Fibroblast of peridontal ligament (primary cell): ENCODE measurements at regions not wholly inside any gene's neighbourhood (a gene's known extent, or its start where the extent isn't known, plus 50 kb on each side); places are given as distances from the start of the nearest gene placed in this dataset.
"Not testable (repeated sequence)": the region's sequence is repeated elsewhere in the genome, so short reads cannot be mapped to it uniquely, and the experiment has no call there.

ENCODE experiments used
- DNase-seq: peaks from one replicate; pipeline ENCODE4 v3.0.0-alpha.2; 2010; ENCODE audit errors: extremely low read depth

DNA sequence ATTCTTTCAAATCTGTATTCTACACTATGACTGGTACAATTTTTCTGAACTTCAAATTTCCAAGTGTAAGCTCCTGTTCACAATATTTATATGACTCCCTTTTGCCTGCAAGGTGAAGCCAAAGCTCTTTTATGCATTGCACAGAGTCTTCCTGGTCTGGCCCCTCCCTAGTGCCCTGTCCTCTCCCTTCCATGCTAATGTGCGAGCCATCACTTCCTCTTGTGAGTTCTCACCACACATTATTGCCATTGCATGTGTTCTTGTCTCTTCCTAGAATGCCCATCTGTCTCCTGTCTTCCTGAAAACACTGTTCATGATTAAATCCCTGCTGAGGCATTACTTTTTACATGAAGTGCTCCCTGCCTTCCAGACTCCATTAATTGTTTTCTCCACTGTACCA, 169.9 kb downstream of the MC4R start:
- no peak for DNase-seq

DNA sequence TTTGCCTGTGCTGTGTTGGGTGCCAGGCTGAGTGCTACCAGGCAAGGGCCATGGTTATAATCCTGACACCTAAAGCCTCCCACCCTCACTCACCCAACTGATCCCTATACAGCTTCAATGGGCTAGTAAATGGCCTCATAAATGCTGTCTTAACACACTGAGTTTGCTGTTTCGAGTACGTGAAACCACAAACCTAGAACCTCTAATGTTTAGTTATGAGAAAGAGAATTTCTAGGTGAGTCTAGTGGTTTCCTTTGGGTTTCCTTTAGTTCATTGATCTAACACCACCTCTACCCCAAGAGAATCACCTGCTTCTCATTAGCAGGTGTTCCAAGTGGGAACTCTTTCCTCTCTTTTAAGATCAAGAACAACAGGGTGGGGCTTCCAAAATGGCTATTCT, 172.0 kb downstream of the MC4R start:
- DNase-seq = no peak

DNA sequence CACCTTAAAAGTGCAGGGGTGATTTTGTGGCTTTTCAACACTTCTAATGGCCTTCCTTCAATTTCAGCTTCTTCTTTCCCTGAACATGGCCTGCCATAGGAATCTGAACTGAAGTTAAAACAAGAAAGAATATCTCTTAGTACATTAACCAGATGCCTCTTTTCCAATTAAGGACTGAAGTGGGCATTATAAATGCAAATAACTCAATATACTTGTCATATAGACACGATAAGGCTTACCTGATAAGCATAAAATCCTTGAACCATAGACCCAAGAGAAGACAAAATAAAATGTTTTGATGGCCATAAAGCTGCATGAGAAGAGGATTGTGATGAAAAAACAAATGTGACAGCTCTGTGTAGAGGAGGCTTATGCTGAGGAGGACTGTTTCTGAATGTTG, 173.1 kb downstream of the MC4R start:
- no peak for DNase-seq

DNA sequence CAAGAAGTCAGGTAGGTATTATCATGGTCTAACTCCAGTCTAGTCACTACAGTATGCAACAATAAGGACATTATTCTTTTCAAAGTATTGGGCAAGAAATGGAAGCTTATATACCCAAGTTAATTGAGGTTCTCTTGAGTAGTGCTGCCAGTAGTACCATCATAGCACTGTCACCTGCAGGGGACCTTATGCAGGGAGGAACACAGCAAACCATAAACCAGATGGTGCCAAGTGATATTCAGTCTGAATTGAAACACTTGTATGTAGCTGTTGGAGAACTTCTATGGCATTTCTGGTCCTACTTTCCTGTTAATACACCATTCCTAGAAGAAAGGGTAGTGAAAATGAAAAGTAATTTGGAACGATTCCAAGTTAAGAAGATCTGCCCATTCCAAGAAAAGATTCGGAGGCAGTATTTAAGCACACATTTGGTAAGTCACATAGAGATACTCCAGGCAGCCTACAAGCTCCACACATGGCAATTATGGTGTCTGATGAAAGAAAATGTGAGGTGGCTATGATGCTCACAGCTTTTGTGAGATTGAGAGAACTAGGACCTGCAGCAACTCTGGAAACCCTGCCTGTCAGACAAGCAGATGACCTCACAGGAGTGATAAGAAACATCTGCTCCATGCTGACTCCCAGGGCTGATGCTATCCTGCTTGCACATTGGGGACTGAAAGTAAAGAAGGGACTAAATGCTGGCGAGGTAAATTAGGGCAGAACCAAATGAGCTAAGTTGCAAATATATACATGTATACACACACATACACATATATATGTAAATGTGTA, 174.7 kb downstream of the MC4R start:
- DNase-seq = peak; percentile 17

DNA sequence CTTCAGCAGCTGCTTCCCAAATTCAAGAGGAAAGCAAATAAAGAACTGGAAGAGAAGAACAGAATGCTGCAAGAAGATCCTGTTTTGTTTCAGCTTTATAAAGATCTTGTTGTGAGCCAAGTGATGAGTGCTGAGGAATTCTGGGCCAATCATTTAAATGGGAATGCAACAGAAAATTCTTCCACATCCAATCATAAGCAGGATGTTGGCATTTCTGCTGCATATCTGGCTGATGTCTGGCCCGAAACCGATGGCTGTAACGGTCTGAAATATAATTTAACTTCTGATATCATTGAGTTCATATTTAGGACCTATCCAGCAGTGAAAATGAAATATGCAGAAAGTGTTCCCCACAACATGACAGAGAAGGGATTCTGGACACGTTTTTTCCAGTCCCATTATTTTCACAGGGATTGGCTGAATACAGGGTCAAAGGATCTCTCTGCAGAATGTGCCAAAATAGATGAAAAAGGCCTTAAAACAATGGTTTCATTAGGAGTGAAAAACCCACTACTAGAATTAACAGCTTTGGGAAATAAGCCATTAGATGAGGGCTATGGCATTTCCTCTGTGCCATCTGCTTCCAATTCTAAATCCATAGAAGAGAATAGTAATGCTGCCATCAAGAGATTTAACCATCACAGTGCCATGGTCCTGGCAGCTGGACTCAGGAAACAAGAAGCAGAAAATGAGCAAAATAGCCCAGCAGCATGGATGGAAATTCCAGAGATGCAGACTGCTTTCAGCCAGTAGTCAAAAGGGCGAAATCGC, 175.6 kb downstream of the MC4R start:
- peak; percentile 7 for DNase-seq

DNA sequence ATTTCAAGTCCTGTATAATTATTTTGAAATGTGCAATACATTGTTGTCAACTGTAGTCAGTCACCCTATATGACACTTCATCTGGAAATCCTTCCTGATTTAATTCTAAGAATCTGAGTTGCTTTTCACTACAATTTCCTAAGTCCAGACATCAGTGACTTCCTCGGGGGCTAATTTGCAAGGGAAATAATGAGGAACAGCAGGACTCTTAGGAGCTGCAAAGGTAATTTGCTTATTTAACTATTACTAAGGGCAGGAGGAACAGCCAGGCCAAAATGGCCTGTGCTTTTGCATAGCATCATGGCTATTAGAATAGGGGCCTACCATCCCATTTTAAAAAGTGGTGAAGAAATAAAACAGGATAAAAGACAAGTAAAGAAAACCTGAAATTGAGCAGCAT, 178.8 kb downstream of the MC4R start:
- no peak for DNase-seq

DNA sequence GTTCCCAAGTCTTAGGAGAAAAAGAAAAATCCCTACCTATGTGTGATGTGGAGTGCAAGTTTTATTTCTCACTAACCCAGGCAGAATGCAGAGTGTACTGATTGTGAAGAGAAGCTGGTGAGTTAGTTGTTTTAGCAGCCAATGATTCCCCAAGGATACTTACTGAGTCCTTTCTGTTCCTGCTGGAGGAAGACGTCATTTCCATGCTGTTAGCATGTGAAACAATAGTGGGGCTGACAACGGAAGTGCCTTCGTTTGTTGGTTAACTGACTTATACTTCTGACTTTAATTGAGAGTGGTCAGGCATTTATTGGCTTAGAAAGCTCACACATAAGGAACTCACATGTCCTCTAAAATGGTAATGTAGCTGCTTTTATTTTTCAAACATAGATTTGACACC, 180.6 kb downstream of the MC4R start:
- DNase-seq = no peak

DNA sequence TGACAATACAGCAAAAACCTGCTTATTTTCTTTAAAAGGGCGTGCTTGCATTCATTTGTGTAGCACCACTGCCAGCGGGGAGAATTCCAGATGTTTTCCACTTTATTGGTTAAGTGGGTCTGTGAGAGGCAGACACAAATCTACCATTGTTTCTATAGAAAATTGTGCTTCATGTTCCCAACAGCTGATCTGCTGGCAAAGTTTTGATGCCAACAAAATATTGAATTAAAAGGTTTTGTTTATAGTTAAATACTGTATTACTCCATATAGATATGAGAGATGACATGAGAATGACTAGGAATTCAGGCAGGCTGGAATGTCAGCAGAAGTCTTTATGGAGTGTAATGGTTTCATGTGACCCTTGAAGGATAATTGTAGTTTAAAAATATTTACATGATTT, 182.7 kb downstream of the MC4R start:
- no peak for DNase-seq

DNA sequence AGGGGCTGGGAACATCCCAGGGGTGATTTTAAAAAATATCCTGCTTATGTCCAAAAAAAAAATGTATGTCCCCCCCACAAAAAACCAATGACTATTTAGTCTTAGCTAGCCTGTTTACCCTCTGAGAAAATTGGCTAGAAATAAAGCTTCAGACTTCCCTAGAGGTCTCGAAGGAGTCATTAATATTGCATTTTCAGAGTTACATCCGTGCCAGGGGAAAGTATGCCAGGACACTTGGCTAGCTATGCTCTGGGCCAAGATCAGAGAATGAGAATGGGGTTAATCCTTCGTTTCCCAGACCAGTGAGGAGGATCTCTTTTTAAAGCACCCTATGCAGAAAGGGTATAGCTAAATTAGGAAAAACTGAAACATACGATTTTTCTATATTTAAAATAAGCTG, 183.6 kb downstream of the MC4R start:
- no peak for DNase-seq

DNA sequence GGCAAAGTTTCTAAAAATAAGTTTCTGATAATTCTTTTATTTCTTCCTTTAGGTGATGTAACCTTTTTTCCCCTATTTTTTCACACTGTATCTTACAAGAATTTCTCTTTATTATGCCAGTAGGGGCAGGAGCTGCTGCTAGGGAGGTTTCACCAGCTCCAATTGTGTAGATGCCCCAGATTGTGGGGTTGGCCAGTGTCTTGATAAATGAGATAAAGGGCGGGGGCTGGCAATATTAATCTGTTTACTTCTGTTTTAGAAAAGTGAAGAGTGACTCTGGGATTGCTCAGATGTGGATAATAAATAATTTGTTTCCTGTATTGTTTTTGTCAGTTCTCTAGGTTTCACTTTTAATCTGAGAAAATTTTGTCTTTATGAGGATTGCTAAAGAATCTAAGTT, 190.4 kb downstream of the MC4R start:
- DNase-seq = no peak

DNA sequence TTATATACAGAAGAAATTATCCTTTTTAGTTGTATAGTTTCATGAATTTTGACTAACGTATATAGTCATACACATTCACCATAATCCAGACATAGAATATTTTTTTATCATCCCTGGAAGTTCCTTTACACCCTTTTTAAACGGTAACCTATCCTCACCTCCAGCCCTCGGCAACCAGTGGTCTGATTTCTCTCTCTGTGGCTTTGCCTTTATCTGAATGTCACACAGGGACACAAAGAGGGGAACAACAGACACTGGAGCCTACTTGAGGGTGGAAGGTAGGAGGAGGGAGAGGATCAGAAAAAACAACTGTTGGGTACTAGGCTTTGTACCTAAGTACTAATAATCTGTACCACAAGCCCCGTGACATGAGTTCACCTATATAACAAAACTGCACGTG, 191.9 kb downstream of the MC4R start:
- DNase-seq = no peak

DNA sequence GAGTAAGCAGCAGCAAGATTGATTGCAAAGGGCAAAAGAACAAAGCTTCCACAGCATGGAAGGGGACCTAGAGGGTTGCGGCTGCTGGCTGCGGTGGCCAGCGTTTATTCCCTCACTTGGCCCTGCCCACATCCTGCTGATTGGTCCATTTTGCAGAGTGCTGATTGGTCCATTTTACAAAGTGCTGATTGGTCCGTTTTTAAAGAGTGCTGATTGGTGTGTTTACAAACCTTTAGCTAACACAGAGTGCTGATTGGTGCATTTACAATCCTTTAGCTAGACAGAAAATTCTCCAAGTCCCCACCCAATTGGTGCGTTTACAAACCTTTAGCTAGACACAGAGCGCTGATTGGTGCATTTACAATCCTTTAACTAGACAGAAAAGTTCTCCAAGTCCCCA, 194.4 kb downstream of the MC4R start:
- DNase-seq = not testable (repeated sequence)

DNA sequence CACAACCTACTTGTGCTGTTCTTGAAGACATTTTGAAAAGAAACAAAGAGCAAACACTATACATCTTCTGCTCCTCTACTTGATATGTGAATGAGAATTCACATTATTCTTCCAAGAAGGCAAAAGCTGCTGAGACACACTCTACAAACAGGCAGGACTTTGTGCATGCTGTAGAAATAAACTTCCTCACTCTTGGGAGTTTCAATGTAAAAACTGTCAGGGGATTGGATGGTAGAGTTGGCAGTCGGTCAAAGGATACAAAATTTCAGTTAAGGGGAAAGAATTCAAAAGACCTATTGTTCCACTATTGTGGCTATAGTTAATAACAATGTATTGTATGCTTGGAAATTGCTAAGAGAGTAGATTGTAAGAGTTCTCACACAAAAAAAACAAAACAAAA, 196.3 kb downstream of the MC4R start:
- DNase-seq = peak; percentile 7

DNA sequence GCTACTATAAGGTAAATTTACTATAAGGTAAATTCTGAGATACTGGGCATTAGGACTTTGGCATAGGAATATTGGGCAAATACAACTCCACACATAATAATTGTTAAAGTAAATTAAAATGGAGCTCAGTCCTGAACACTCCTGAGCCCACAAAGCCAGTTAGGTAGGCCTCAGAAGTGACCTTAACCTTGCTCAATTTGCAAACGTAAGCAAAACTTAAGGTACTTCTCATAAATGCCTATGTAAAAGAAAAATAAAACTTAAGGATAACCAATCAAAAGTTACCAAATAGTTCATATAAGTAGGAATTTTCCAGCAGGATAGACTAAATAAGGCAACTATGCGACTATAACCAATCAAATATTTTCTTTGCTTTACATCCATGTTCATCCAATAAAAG, 197.7 kb downstream of the MC4R start:
- no peak for DNase-seq

DNA sequence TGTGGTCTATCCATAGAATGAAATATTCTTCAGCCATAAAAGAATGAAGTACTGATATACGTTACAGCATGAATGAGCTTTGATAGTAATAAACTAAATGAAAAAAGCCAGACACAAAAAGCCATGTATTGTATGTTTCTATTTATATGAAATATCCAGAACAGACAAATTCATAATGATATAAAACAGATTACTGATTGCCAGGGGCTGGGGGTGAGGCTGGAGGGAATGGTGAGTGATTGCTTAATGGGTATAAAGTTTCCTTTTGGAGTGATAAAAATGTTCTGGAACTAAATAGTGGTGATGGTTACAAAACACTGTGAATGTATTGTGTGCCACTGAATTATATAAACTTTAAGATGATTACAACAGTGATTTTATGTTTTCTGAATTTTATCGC, 200.5 kb downstream of the MC4R start:
- DNase-seq = no peak

DNA sequence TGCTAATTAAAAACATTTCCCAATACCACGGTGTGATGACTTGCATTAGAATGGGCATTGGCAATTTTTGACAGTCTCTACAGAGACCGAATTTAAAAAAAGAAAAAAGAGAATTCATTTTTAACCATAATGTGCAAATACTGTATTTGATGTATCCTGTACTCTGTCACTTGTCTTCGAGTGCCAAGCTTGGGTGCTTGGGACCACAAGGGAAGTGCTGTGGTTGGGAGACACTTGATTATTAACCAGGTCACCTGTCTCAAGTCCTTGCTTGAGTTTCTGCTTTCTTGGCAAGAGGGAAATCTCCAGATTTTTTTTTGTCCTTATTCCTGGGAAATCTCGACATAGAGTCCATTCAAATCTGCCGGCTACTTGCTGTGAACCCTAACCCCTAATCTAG, 209.0 kb downstream of the MC4R start:
- DNase-seq = no peak

DNA sequence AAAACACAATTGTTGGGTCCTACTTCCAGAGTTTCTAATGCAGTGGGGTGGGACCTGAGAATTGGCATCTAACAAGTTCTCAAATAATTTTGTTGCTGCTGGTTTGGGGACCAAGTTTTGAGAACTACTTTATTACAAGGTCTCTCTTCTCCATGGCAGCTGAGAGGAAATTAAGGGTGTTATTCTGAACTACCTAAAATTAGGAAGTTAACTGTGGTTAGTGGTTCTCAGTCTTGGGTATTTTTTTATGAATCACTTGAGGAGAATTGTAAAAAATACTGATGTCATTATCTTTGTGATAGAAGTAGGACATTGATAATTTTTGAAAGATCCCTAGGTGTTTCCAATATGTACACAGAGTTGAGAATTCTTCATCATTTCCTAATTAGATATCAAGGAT, 210.2 kb downstream of the MC4R start:
- DNase-seq = no peak

DNA sequence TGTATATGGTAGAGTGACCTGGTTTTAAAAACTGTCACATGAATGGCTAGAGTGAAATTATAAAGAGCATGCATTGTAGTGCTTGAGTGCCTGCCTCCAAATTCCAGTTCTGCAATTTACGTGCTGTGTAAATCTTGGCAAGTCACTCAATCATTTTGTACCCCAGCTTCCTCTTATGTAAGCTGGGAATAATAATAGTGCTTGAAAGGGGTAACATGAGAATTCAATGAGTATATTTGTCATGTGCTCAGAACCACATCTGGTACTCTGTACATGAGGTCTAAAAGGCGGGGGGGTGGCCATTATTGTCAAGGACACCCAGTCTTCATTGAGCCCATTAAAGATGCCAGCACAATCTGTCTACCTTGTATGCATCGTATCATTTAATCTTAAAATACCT, 214.8 kb downstream of the MC4R start:
- no peak for DNase-seq

DNA sequence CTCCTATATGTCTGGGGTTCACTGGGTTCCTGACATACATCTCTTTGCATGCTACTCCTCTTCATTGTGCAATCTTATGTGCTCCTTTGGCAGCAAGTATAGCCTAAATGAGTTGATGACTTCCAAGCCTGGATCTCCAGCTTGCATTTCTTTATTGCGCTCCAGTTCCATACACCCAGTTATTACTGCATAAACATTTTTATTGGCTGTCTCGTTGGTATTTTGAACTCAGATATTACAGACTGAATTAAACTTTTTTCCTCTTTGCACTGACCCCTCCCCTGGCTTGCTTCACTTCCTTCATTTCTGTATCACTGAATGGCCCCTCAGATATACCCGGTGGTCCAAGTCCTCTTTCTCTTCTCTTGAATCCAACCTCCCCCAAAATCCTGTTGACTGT, 219.2 kb downstream of the MC4R start:
- DNase-seq = no peak

DNA sequence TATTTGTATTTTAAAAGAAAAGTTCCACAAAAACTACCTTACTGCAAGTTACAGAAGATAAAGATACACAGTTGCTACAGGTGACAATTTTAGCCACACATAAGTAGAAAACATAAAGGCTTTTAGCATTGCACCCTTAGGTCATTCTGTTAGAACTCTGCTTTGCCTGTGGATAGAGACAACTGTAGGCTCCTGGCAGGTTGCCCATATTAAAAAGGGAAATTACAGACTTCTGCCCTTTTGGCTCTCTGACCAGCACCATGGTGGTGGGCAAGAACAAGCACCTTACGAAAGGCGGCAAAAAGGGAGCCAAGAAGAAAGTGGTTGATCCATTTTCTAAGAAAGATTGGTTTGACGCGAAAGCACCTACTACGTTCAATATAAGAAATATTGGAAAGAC, 223.3 kb downstream of the MC4R start:
- DNase-seq = no peak

DNA sequence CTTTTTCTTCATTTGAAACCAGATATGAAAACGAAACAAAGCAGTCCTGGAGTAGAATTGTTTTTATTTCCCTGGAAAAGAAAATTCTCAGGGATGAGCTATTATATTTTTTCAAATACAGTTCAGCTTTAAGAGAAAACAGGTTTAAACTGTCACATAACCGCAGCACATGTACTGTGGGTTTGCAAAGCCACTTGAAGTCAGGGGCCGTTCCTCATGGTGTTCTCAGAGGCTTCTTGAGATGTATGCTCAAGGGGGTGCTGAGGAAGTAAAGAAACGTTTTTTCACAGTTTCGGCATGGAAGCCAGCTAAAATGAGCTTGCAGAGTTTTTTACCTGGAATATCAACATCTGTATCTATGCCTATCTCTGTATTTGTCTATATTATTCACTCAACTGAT, 225.3 kb downstream of the MC4R start:
- no peak for DNase-seq

DNA sequence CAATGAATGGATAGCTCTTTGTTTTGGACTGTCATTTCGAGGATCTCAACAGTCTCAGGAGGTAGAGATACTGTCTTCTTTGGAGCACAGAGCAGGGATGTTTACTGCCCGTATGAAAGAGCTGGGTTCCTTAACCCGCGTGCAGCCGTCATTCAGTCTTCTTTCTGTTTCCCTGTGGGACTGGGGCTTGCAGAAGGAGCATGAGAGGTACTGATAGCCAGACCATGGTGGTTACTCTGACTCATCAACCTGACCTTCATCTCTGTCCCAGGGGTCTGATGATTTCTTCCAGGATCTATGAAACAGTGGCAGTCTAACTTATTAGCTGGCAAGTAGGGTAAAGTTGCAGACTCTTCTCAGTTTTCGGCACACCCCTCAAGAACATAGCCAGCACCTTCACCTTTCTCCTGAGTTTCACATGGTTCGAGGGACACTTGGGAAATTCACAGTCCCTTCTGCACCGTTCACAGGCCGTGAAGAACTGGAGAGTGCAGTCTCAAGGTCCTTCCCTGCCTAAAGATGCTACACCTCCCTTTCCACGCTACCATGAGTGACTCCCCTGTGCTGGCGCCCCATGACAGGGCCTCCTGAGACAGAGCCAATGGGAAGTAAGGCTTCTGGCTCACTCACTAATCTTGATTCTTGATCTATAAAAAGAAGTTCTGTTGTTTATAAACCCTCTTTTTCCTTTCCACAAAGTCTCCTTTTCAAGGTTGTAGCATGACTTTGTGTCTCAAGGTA, 226.2 kb downstream of the MC4R start:
- DNase-seq = peak; percentile 35

DNA sequence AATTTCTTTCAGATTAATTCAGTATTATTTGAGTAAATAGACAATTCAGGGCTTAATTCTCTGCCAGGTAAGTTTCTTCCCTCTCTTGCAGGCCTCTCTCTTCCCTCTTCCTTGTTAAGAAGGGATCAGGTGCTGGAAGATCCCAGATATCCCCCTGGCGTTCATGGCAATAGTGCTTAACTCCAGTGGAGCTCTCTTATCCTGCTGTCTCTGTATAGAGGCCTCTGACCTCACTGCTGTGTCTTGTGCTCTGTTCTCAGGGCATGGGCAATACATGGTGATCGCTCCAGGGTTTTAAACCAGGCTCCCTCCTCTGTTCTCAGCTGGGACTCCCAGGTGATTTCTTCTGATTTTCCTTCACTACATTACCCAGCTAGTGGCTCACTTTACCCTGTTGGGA, 226.8 kb downstream of the MC4R start:
- no peak for DNase-seq
